Adipocyte (in vitro differentiated cells): ENCODE measurements at regions not wholly inside any gene's neighbourhood (a gene's known extent, or its start where the extent isn't known, plus 50 kb on each side); places are given as distances from the start of the nearest gene placed in this dataset.

Source experiments
- DNase-seq: peaks from one replicate; pipeline ENCODE4 v3.0.0-alpha.2; 2015; ENCODE audit warnings: low read depth
- H3K27me3 ChIP-seq: replicated peaks from 2 replicates; pipeline ENCODE4 v1.7.0; 2013; ENCODE audit warnings: mild to moderate bottlenecking, low read length, moderate library complexity; ENCODE audit not compliant: control insufficient read depth, insufficient read depth
- H3K36me3 ChIP-seq: 2 replicates; pipeline ENCODE4 v1.7.0; 2013; ENCODE audit warnings: low read length, mild to moderate bottlenecking, moderate library complexity; ENCODE audit not compliant: control insufficient read depth, insufficient read depth, severe bottlenecking
- H3K4me1 ChIP-seq: 2 replicates; pipeline ENCODE4 v1.7.0; 2013; ENCODE audit warnings: mild to moderate bottlenecking, low read length, moderate library complexity; ENCODE audit not compliant: control insufficient read depth, insufficient read depth
- H3K4me3 ChIP-seq: 2 replicates; pipeline ENCODE4 v1.7.0; 2013; ENCODE audit warnings: mild to moderate bottlenecking, low read length, moderate library complexity
- H3K9ac ChIP-seq: 2 replicates; pipeline ENCODE4 v1.7.0; 2013; ENCODE audit warnings: mild to moderate bottlenecking, low read length, moderate library complexity
- H3K9me3 ChIP-seq: 2 replicates; pipeline ENCODE4 v1.7.0; 2013; ENCODE audit warnings: mild to moderate bottlenecking, low read length, moderate library complexity; ENCODE audit not compliant: control insufficient read depth

DNA sequence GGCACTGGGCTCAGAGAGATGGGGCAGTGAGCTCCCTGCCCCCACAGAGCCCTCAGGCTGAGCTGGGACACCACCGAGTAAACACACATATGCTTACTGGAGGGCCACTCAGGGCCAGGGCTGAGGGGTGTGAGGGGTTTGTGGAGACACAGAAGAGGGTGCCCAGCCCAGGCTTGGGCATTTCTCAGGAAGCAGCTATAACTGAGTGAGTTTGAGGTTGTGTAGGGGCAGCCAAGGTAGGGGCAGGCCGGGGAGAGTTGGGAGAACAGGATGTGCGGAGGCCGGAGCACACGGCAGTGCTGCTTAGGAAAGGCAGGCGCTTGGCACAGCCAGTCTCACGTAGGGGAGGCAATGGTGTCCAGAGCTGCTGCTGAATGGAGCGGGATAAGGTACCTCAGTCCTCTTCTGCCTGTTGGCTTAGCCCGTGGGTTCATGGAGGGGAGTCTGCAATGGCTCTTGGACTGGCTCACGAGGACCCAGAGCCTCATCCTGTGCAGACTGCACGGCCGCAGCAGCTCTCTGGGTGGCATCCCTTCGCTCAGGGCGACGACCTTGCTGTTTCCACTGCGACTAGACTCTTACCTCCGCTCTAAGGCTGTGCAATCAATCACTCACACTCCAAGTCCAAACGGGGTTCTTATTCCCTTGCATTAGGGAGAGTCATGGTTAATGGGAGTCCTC lies 466.1 kb upstream of the HS6ST1 start:
- peaks cover 19% of the 10 kb centered on the region for H3K4me1 ChIP-seq
- DNase-seq: no peak
- H3K9ac ChIP-seq: no peak overlapping the region
- no peak overlapping the region for H3K4me3 ChIP-seq
- H3K36me3 ChIP-seq: no peaks in the 10 kb centered on the region
- H3K27me3 ChIP-seq: peaks cover 20% of the 10 kb centered on the region
- H3K9me3 ChIP-seq: no peaks in the 10 kb centered on the region

DNA sequence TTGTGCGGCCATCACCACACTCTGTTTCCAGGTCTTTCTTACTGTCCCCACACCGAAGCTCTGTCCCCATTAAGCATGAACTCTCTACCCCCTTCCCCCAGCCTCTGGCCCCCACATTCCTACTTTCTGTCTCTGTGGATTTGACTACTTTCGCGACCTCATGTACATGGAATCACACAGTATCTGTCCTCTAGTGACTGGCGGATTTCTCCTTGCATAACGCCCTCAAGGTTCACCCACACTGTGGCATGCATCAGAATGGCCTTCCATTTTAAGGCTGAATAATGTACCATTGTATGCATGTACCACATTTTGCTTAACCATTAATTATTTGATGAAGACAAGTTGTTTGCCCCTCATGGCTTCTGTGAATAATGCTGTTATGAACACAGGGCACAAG lies 467.6 kb upstream of the HS6ST1 start:
- no peak for DNase-seq
- Histone ChIP-seq H3K4me3 (no peak overlapping the region), H3K36me3 (no peaks in the 10 kb centered on the region)

DNA sequence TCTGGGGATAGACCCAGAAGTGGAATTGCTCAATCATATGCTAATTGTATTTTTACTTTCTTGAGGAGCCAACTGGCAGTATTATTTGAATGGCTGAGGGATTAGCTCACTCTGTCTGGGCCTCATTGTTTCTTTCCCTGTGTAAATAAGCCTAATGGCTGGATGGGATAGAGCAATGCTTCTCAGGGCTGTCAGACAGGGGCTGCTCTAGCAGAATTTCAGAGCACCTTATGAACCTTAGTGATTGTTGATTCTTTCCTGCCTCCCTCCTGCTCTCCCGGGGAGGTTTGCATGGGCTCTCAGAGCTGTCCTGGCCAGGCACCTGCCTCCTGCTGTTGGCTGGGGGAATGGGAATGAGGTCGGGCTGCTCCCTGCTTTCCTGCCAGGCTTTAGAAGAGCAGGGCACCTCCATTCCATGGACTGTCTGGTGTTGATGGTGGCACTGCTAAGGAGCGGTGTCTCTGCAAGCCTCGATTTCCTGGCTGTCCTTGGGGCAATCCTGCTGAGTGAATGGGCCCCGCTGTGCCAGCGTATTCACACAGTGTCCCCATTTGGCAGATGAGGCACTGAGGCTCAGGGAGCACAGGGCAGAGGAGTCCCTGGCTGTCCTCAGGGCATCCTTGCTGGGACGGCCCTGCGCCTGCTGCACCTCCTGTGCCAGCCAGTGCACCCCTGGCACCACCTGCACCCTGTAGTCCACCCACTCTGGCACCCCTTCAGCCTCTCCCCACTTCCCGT lies 468.2 kb upstream of the HS6ST1 start:
- H3K27me3 ChIP-seq: peaks cover 25% of the 10 kb centered on the region
- H3K4me1 ChIP-seq: peaks cover 19% of the 10 kb centered on the region
- DNase-seq: peak; percentile 15
- no peak overlapping the region for H3K9ac ChIP-seq
- no peak overlapping the region for H3K4me3 ChIP-seq
- no peaks in the 10 kb centered on the region for H3K36me3 ChIP-seq
- no peaks in the 10 kb centered on the region for H3K9me3 ChIP-seq

More for the DNA sequence above, 467.6 kb upstream of the HS6ST1 start:
- Histone ChIP-seq H3K9ac (no peak overlapping the region), H3K27me3 (peaks cover 20% of the 10 kb centered on the region), H3K9me3 (no peaks in the 10 kb centered on the region), H3K4me1 (peaks cover 19% of the 10 kb centered on the region)

DNA sequence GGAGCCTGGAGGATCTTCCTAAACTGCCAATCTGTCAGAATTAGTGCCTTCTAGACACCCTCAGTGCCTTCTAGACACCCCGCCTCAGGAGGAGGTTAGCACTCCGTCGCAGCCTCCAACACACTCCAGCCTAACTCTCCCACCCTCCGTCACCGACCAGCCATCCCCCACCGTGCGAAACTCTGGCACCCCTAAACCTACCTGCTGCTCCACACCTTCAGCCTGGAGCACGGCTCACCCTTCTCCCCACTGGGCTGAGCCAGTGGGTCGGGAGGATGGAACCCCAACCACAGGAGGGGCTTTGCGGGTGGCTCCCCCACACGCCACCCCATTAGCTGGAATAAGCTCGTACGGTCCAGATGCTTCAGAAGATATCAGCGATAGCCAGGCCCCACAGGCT lies 468.9 kb upstream of the HS6ST1 start:
- Histone ChIP-seq H3K27me3 (peaks cover 26% of the 10 kb centered on the region), H3K4me3 (no peak overlapping the region), H3K9me3 (no peaks in the 10 kb centered on the region), H3K36me3 (no peaks in the 10 kb centered on the region), H3K4me1 (peaks cover 19% of the 10 kb centered on the region), H3K9ac (no peak overlapping the region)
- no peak for DNase-seq

DNA sequence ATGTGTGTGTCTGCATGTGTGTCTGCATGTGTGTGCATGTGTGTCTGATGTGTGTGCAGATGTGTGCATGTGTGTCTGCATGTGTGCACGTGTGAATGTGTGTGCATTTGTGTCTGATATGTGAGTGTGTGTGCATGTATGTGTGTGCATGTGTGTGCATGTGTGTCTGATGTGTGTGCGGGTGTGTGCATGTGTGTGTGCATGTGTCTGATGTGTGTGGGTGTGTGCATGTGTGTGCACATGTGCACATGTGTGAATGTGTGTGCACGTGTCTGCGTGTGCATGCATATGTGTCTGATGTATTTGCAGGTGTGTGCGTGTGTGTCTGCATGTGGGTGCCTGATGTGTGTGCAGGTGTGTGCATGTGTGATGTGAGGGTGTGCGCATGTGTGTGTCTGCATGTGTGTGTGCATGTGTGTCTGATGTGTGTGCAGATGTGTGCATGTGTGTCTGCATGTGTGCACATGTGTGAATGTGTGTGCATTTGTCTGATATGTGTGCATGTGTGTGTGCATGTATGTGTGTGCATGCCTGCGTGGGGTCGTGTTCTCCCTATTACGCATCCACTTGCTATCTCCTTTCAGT lies 470.1 kb upstream of the HS6ST1 start:
- H3K27me3 ChIP-seq: peaks cover 26% of the 10 kb centered on the region

DNA sequence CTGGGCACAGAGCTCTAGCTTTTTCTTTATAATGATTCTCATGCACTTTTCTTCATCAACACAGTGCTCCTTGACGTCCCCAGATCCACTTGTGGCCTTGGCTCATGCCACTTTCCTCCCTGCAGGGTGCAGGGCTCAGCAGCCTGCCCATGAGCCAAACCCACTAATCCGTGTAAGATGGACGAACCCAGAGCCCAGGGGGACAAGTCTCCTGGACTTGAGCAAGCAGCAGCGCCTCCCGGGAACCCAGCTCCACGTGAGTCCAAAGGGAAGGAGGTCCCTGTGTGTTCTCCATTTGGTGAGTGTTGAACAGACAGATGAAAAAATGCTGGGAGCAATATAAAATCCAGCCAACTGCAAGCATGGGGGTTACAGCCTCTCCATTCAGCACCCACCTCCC lies 470.6 kb upstream of the HS6ST1 start:
- Histone ChIP-seq H3K36me3 (no peaks in the 10 kb centered on the region), H3K9ac (no peak overlapping the region), H3K4me1 (peaks cover 11% of the 10 kb centered on the region), H3K27me3 (peaks cover 26% of the 10 kb centered on the region), H3K4me3 (no peak overlapping the region), H3K9me3 (no peaks in the 10 kb centered on the region)
- DNase-seq: no peak

More for the DNA sequence above, 470.1 kb upstream of the HS6ST1 start:
- Histone ChIP-seq H3K9me3 (no peaks in the 10 kb centered on the region), H3K9ac (no peak overlapping the region), H3K36me3 (no peaks in the 10 kb centered on the region), H3K4me1 (peaks cover 14% of the 10 kb centered on the region), H3K4me3 (no peak overlapping the region)
- DNase-seq: no peak

DNA sequence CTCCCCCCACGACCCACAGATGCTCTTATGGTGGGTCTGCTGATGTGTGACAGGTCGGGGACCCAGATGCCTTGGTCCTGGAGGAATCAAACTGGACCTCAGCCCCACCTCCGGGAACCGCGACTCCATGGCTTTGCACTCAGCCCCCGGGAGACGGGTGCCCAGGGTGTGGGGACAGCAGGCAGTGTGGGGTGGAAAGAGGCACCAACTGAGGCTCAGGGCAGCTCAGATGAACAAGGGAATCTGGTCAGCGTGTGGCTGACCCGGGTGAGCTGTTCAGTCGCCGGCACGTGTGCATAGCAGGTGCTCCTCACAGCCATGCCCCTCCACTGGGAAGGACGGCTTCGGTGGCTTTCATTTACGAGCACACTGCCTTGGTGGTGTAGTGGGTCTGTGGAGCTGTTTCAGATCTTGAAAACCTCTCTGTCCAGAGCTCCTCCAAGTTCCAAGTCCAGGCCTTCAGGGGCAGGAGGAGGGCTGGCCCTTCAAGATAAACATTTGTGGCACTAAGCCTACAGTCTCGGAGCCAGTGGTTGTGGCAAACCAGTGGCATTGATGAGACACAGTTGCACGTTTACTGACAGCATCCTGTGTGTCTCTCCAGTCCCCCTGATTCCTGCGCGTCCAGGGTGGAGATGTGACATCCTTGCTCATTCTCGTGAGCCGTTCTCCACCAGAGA lies 471.2 kb upstream of the HS6ST1 start:
- no peak overlapping the region for H3K4me3 ChIP-seq
- H3K9me3 ChIP-seq: no peaks in the 10 kb centered on the region
- no peaks in the 10 kb centered on the region for H3K36me3 ChIP-seq
- H3K27me3 ChIP-seq: peaks cover 32% of the 10 kb centered on the region
- H3K4me1 ChIP-seq: peaks cover 11% of the 10 kb centered on the region
- no peak for DNase-seq
- no peak overlapping the region for H3K9ac ChIP-seq

DNA sequence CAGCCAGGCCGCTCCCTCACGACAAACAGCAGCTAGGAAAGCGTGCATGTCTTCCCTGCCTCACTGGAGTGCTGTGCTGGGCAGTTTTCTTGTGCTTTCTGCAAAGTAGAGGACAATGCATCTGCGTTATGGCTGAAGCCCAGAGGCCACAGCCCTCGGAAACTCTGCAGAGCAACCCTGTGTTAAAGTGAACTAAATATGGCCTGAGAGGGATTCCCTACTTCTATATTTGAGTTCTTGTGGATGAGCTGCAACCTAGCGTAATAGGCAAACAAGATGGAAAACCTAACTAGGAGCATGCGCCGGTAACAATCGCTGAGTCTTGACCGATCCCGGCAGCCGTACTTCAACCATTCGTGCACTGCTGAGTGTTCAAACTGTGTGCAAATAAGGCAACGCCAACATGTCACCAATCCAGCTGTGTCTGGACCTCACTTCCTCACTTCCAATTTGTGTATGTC lies 471.9 kb upstream of the HS6ST1 start:
- Histone ChIP-seq H3K9me3 (no peaks in the 10 kb centered on the region), H3K27me3 (peaks cover 37% of the 10 kb centered on the region), H3K4me1 (peaks cover 11% of the 10 kb centered on the region), H3K36me3 (no peaks in the 10 kb centered on the region), H3K4me3 (no peak overlapping the region), H3K9ac (no peak overlapping the region)
- DNase-seq: no peak

DNA sequence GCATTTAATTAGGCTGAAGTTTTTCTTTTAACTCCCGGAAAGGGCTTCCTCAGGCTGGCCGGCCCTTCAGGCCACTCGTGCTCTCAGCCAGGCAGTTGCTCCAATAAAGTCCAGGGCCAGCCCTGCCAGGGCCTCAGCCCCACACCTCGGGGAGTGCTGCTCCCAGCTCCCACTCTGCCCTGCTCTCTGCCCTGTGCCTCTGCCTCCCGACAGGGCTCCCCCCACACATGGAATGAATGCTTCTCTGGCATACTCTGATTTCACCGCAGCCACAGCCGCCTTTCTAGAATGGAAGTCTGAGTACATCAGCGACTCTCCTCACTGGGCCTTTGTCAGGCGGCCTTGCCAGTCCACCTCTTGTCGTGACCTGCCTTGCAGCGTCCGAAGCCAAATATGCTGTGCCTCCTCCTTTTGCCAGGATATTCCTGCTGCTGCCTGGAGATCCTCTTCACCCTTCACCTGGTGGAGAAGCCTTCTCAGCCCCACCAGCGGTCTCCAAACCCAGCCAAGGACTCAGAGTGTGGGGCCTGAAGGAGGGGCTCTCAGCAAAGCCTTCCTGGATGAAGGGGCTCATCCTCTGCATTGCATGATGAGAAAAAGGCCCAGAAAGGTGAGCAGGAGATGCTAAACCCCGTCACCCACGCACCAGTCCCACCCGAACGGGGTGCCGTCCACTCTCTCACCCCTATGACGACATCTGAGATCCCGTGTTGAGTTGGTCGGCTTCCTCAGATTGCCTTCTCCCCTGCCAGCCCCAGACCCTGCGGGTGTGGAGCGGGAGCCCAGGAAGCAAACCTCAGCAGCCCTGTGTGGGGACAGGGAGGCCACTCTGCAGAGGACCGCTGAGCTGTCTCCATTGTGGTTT lies 472.7 kb upstream of the HS6ST1 start:
- Histone ChIP-seq H3K4me3 (no peak overlapping the region), H3K36me3 (no peaks in the 10 kb centered on the region), H3K4me1 (peaks cover 9% of the 10 kb centered on the region), H3K27me3 (peaks cover 40% of the 10 kb centered on the region), H3K9me3 (no peaks in the 10 kb centered on the region), H3K9ac (no peak overlapping the region)
- no peak for DNase-seq

DNA sequence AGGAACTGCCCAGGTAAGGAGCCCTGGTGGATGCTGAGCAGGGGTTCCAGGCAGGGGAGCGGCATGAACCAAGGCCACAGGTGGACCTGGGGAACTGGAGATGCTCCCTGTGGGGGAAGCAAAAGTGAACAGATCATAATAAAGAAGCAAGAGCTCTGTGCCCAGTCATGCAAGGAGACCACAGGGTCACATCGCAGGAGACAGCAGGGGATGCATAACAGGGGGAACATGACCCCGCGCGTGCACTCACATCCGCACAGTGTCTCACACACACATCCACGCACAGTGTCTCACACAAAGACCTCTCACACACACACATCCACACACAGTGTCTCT lies 473.3 kb upstream of the HS6ST1 start:
- Histone ChIP-seq H3K9ac (no peak overlapping the region), H3K36me3 (no peaks in the 10 kb centered on the region), H3K9me3 (no peaks in the 10 kb centered on the region), H3K4me3 (no peak overlapping the region), H3K27me3 (peaks cover 40% of the 10 kb centered on the region), H3K4me1 (peaks cover 3% of the 10 kb centered on the region)
- DNase-seq: no peak
